ENCODE measurements at regions not wholly inside any gene's neighbourhood (a gene's known extent, or its start where the extent isn't known, plus 50 kb on each side); places are given as distances from the start of the nearest gene placed in this dataset.

DNA sequence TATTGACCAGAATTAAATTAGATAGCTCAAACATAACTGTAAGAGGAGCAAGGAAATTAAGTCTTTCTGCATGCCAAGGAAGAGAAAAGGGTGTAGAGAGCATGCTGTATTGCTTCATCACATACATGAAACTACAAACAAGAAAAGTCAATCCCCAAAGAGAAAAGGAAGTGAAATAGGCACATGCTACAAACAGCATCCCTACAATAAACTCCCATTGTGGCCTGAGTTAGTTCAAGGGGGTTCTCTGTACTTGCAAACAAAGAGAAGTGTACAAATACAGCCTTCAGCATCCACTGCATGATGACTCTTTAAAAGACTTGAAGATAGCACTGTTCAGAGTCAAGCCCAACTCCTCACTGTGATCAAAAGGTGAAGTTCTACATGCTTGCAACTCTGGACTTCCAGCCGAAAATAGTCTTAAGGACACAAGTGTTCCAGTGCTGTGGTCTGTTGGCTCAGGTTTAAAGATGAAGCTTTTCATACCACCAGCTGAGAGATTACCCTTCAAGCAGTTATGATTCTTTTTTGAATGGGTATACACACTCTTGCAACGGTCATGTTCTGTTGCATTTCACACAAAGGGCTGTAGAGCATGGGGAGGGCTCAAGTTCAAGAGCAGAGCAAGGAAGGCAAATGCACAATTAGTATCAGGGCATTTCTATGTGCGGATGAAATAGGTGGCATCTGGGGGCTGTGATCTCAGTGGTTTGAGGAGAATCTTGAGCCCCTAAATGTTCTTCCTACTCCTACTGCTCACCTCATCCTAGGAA lies 534.5 kb downstream of the EBF1 start:
- Histone ChIP-seq H3K4me3 (no peak overlapping the region), H3K4me1 (no peaks in the 10 kb centered on the region), H3K9me3 (no peaks in the 10 kb centered on the region), H3K27me3 (no peaks in the 10 kb centered on the region), H3K27ac (no peak overlapping the region), H3K36me3 (no peaks in the 10 kb centered on the region)
- TF ChIP-seq POLR2A (IDR thresholded peaks at IDR 0.05) (no peak), POLR2AphosphoS5 (IDR thresholded peaks at IDR 0.05) (no peak), EP300 (IDR thresholded peaks at IDR 0.05) (no peak)
- TF ChIP-seq, protein P1, sequence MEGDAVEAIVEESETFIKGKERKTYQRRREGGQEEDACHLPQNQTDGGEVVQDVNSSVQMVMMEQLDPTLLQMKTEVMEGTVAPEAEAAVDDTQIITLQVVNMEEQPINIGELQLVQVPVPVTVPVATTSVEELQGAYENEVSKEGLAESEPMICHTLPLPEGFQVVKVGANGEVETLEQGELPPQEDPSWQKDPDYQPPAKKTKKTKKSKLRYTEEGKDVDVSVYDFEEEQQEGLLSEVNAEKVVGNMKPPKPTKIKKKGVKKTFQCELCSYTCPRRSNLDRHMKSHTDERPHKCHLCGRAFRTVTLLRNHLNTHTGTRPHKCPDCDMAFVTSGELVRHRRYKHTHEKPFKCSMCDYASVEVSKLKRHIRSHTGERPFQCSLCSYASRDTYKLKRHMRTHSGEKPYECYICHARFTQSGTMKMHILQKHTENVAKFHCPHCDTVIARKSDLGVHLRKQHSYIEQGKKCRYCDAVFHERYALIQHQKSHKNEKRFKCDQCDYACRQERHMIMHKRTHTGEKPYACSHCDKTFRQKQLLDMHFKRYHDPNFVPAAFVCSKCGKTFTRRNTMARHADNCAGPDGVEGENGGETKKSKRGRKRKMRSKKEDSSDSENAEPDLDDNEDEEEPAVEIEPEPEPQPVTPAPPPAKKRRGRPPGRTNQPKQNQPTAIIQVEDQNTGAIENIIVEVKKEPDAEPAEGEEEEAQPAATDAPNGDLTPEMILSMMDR (IDR thresholded peaks at IDR 0.05): no peak
- 92% methylated on average over 3 of the region's 3 CpGs for WGBS
- DNase-seq (ENCODE audit: low spot score in 2 of 2): no peak

DNA sequence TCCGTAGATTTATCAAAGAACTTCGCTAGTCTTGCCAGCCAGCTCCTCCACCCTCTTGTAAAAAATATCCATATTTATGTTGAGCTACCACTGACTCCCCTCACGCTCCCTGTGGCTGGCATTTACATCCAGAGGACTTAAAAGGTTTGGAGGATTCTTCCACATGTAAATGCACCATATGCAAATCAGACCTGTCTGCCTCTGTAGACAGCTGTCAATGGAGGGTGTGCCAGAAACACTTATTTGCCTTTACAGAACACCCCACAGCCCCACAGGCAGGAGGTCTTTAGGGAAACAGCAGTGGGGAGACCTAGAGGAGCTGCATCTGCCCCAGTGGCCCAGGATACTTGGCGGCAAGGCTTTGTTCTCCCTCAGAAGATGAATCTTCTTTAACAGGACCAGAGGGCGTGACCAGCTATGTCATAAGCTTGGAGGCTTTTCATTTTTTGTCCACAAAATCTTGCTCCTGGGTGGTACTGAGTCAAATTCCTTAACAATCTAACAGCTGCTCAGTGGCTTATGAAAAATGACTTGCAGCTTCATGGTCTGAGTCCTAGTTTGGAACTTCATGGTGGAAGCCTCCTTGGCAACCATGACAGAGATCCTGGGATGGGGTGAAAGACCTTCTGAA lies 535.8 kb downstream of the EBF1 start:
- Histone ChIP-seq H3K9me3 (no peaks in the 10 kb centered on the region), H3K27me3 (no peaks in the 10 kb centered on the region), H3K4me3 (no peak overlapping the region), H3K27ac (no peak overlapping the region), H3K4me1 (no peaks in the 10 kb centered on the region), H3K36me3 (no peaks in the 10 kb centered on the region)
- DNase-seq (ENCODE audit: low spot score in 2 of 2): no peak
- TF ChIP-seq POLR2A (IDR thresholded peaks at IDR 0.05): no peak
- TF ChIP-seq, protein P1 (IDR thresholded peaks at IDR 0.05): no peak
- TF ChIP-seq EP300 (IDR thresholded peaks at IDR 0.05): no peak
- TF ChIP-seq POLR2AphosphoS5 (IDR thresholded peaks at IDR 0.05): no peak
- 78% methylated on average over 5 of the region's 5 CpGs for WGBS

DNA sequence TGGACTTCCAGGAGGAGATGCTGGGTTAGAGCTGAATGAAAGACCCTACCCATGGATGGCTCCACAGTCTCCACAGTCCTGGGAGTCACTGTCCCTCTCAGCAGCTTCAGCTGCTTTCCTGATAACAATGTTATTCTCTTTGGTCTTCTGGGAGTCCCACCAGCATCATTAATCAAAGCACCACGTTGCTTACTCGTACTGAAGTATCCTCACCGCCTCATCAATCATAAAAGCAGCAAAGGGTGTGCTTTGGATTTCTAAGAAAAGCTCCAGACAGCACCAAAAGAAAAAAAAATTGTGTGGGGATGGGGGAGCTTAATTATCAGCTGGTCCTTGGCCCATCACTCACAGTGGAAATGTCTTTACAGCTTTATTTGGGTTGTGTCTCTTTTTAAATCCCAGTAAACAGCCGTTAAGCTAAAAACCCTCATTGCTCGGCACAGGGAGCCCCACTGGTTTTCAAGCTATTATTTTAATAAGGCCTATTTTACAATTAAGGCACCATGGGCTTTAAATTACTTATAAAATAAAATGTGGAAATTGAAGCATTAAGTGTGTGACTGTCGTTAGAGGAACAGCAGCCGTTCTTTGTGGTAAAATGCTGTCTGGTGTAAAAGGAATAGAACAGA lies 538.0 kb downstream of the EBF1 start:
- Histone ChIP-seq H3K27me3 (no peaks in the 10 kb centered on the region), H3K27ac (no peak overlapping the region), H3K36me3 (no peaks in the 10 kb centered on the region), H3K4me3 (no peak overlapping the region), H3K4me1 (no peaks in the 10 kb centered on the region), H3K9me3 (no peaks in the 10 kb centered on the region)
- DNase-seq (ENCODE audit: low spot score in 2 of 2): no peak
- TF ChIP-seq, protein P1 (IDR thresholded peaks at IDR 0.05): no peak
- TF ChIP-seq POLR2A (IDR thresholded peaks at IDR 0.05) (no peak), POLR2AphosphoS5 (IDR thresholded peaks at IDR 0.05) (no peak), EP300 (IDR thresholded peaks at IDR 0.05) (no peak)
- 78% methylated on average over 7 of the region's 7 CpGs for WGBS

DNA sequence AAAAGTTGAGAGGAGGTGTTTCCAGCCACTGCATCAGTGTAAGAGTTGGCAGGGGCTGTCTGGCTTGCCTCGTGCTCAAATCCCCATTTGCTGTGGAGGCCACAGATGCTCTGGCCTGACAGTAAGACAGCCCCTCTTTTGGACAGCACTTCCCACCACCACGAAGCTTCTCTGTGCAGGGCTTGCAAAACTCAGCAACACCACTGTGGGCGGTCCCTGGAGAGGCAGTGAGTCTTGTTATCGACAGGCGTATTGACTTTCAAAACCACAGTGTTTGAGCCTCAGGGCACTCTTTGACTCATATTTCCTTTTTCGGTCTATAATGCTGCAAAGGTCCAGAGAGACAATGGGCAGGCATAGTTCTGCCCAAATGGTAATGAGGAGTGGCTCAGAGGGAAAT lies 539.5 kb downstream of the EBF1 start:
- TF ChIP-seq, protein P1 (IDR thresholded peaks at IDR 0.05): no peak
- no peak for TF ChIP-seq EP300 (IDR thresholded peaks at IDR 0.05)
- no peak for TF ChIP-seq POLR2AphosphoS5 (IDR thresholded peaks at IDR 0.05)
- no peak for TF ChIP-seq POLR2A (IDR thresholded peaks at IDR 0.05)
- H3K9me3 ChIP-seq: no peaks in the 10 kb centered on the region
- no peak for DNase-seq (ENCODE audit: low spot score in 2 of 2)
- H3K4me3 ChIP-seq: no peak overlapping the region
- H3K27ac ChIP-seq: no peak overlapping the region
- no peaks in the 10 kb centered on the region for H3K27me3 ChIP-seq
- WGBS: 46% methylated on average over 5 of the region's 6 CpGs
- no peaks in the 10 kb centered on the region for H3K4me1 ChIP-seq
- no peaks in the 10 kb centered on the region for H3K36me3 ChIP-seq

DNA sequence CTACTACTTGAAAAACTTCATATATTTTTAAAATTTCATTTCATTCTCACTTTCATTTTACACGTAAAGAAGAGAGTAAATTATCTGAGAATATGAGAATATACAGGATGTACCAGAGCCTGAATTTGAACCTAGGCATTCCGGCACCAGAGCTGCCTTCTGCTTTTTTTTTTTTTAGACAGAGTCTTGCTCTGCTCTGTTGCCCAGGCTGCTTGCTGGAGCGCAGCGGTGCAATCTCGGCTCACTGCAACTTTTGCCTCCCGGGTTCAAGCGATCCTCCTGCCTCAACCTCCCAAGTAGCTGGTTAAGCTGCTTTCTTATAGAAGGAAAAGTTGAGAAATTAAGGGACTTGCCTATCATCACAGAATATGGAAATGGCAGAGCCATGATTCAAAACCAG lies 540.1 kb downstream of the EBF1 start:
- no peak overlapping the region for H3K27ac ChIP-seq
- no peak overlapping the region for H3K4me3 ChIP-seq
- H3K36me3 ChIP-seq: no peaks in the 10 kb centered on the region
- no peak for TF ChIP-seq EP300 (IDR thresholded peaks at IDR 0.05)
- TF ChIP-seq POLR2A (IDR thresholded peaks at IDR 0.05): no peak
- TF ChIP-seq POLR2AphosphoS5 (IDR thresholded peaks at IDR 0.05): no peak
- TF ChIP-seq, protein P1 (IDR thresholded peaks at IDR 0.05): no peak
- 96% methylated on average over 7 of the region's 7 CpGs for WGBS
- no peaks in the 10 kb centered on the region for H3K4me1 ChIP-seq
- no peaks in the 10 kb centered on the region for H3K9me3 ChIP-seq
- no peak for DNase-seq (ENCODE audit: low spot score in 2 of 2)
- no peaks in the 10 kb centered on the region for H3K27me3 ChIP-seq
